ENCODE measurements at regions not wholly inside any gene's neighbourhood (a gene's known extent, or its start where the extent isn't known, plus 50 kb on each side); places are given as distances from the start of the nearest gene placed in this dataset.

- no peak for TF ChIP-seq CTCF (IDR thresholded peaks at IDR 0.05; ENCODE audit: insufficient read depth, low read depth, low read length)
- no peak for TF ChIP-seq EZH2 (IDR thresholded peaks at IDR 0.05; ENCODE audit: insufficient read depth, low read length)
Observed at GRCh38 chr12:84658877-84659276, 253.7 kb downstream of the SLC6A15 start.

All from astrocyte (in vitro differentiated cells and primary cell).